Neuronal stem cell (in vitro differentiated cells): ENCODE measurements at regions not wholly inside any gene's neighbourhood (a gene's known extent, or its start where the extent isn't known, plus 50 kb on each side); places are given as distances from the start of the nearest gene placed in this dataset.
A peak's percentile ranks its signal among the peaks of the same experiment; 100 is the strongest.

Experiments
- DNase-seq: peaks from one replicate; pipeline ENCODE4 v3.0.0-alpha.2; 2013; ENCODE audit warnings: low spot score
- H2AFZ ChIP-seq: one replicate; pipeline ENCODE4 v1.6.1; 2013; ENCODE audit warnings: mild to moderate bottlenecking, low read length, inconsistent platforms
- H2AK5ac ChIP-seq: 2 replicates; pipeline ENCODE4 v1.6.1; 2013; ENCODE audit warnings: low read depth, mild to moderate bottlenecking, inconsistent platforms, low read length, moderate library complexity, mixed read lengths
- H2BK120ac ChIP-seq: 2 replicates; pipeline ENCODE4 v1.6.1; 2013; ENCODE audit warnings: low read depth, mild to moderate bottlenecking, inconsistent platforms, low read length, moderate library complexity, mixed read lengths
- H2BK12ac ChIP-seq: one replicate; pipeline ENCODE4 v1.6.1; 2013; ENCODE audit warnings: low read length, inconsistent platforms
- H2BK15ac ChIP-seq: 2 replicates; pipeline ENCODE4 v1.6.1; 2013; ENCODE audit warnings: mild to moderate bottlenecking, low read length, inconsistent platforms, mixed read lengths
- H2BK5ac ChIP-seq: one replicate; pipeline ENCODE4 v1.6.1; 2013; ENCODE audit warnings: inconsistent platforms, mild to moderate bottlenecking, low read length, moderate library complexity
- H3K14ac ChIP-seq: one replicate; pipeline ENCODE4 v1.6.1; 2013; ENCODE audit warnings: low read length, inconsistent platforms
- H3K18ac ChIP-seq: 2 replicates; pipeline ENCODE4 v1.6.1; 2013; ENCODE audit warnings: low read length, inconsistent platforms
- H3K23ac ChIP-seq: 2 replicates; pipeline ENCODE4 v1.6.1; 2013; ENCODE audit warnings: low read depth, mild to moderate bottlenecking, mixed read lengths, low read length, inconsistent platforms; ENCODE audit not compliant: poor library complexity
- H3K27ac ChIP-seq: replicated peaks from 3 replicates; pipeline ENCODE4 v1.5.1; 2013; ENCODE audit warnings: low read length, inconsistent platforms
- H3K27me3 ChIP-seq, 3 experiments: 2 replicates each; pipeline ENCODE4 v1.6.1; 2013; ENCODE audit warnings: low read length in 3 of 3, mild to moderate bottlenecking in 2 of 3, inconsistent platforms in 1 of 3, low read depth in 1 of 3, mixed read lengths in 1 of 3, moderate library complexity in 1 of 3; ENCODE audit not compliant: control insufficient read depth in 3 of 3, insufficient read depth in 3 of 3
- H3K36me3 ChIP-seq, 2 donors: replicated peaks in 1 of 2; 2 replicates each; pipeline ENCODE4 v1.6.1; 2013; ENCODE audit warnings: low read length in 2 of 2; ENCODE audit not compliant: control insufficient read depth in 2 of 2, insufficient read depth in 2 of 2
- H3K4ac ChIP-seq: 2 replicates; pipeline ENCODE4 v1.6.1; 2013; ENCODE audit warnings: inconsistent platforms, mild to moderate bottlenecking, low read length, moderate library complexity
- H3K4me1 ChIP-seq, 2 donors: 1 replicate in 1 of 2; 2 replicates in 1 of 2; pipeline ENCODE4 v1.6.1; 2013; ENCODE audit warnings: low read length in 2 of 2, low read depth in 1 of 2; ENCODE audit not compliant: control insufficient read depth in 2 of 2, insufficient read depth in 1 of 2
- H3K4me2 ChIP-seq: one replicate; pipeline ENCODE4 v1.6.1; 2013; ENCODE audit warnings: mild to moderate bottlenecking, low read length, inconsistent platforms; ENCODE audit not compliant: insufficient read depth, poor library complexity, severe bottlenecking
- H3K4me3 ChIP-seq, 2 donors: 2 replicates each; pipeline ENCODE4 v1.5.1; 2013; ENCODE audit warnings: low read length in 2 of 2, mild to moderate bottlenecking in 2 of 2, inconsistent platforms in 1 of 2, moderate library complexity in 1 of 2
- H3K79me1 ChIP-seq: one replicate; pipeline ENCODE4 v1.6.1; 2013; ENCODE audit warnings: low read depth, mild to moderate bottlenecking, inconsistent platforms, low read length, moderate library complexity
- H3K9ac ChIP-seq: one replicate; pipeline ENCODE4 v1.6.1; 2013; ENCODE audit warnings: mild to moderate bottlenecking, low read depth, low read length, inconsistent platforms; ENCODE audit not compliant: poor library complexity
- H3K9me3 ChIP-seq, 2 donors: replicated peaks in 1 of 2; 2 replicates each; pipeline versions ENCODE3 to v1.6.1; 2013; ENCODE audit warnings: low read length in 2 of 2, mild to moderate bottlenecking in 2 of 2, inconsistent platforms in 1 of 2, low read depth in 1 of 2, mixed read lengths in 1 of 2, moderate library complexity in 1 of 2; ENCODE audit not compliant: control insufficient read depth in 2 of 2, insufficient read depth in 1 of 2
- H4K8ac ChIP-seq: one replicate; pipeline ENCODE4 v1.6.1; 2013; ENCODE audit warnings: low read depth, mild to moderate bottlenecking, inconsistent platforms, low read length, moderate library complexity
- H4K91ac ChIP-seq: one replicate; pipeline ENCODE4 v1.6.1; 2013; ENCODE audit warnings: low read length, low read depth, mild to moderate bottlenecking, inconsistent platforms; ENCODE audit not compliant: poor library complexity
- WGBS, 2 donors: extraction: QIAGEN DNeasy Blood & Tissue Kit; methylation state at CpG; one replicate each; pipeline ENCODE4 v1.1.7; 2013; ENCODE audit warnings: missing lambda C conversion rate in 2 of 2, mixed read lengths in 1 of 2; ENCODE audit not compliant: insufficient read length in 2 of 2, insufficient replicate concordance in 1 of 2; ENCODE audit errors: extremely low coverage in 2 of 2; 5-methylcytosine and 5-hydroxymethylcytosine counted together

DNA sequence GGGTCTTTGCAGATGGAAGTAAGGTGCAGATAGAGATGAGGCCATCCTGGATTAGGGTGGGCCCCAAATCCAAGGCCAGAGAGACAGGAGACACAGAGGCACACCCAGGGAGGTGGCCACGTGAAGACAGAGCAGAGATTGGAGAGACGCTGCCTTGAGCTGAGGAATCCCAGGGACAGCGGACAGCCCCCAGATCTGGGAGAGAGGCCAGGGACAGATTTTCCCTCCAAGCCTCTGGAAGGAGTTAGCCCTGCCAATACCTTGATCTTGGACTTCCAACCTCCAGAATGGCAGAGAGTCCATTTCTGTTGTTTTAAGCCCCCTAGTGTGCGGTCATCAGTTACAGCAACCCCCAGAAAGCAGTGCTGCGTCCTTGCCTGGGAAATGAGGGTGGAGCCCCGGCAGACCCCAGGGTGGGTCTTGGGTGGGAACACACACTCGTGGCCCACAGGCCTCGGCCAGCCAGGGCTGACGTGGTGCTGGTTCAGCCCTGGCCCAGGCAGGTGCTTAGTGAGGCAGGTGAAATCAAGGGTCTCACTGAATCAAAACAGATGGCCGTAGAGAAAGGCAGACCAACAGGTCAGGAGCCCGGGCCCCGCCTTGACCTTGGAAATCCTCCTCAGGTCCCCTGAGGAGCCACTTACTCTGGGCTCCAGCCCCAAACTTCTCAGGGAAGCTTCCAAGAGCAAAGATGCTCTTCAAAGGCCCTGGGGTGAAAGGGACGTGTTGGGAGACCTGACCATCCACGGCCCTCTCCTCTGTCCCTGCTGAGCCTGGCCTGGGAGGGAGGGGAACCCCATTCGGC, 169.3 kb downstream of the RBFOX3 start:
- no peak overlapping the region for H3K9ac ChIP-seq
- WGBS, 2 donors: no CpG with 5 or more reads among the region's 15 CpGs
- no peak for DNase-seq
- no peak overlapping the region for H2AFZ ChIP-seq
- no peak overlapping the region for H3K4ac ChIP-seq
- no peak overlapping the region for H2AK5ac ChIP-seq
- no peak overlapping the region for H3K4me2 ChIP-seq
- no peak overlapping the region for H2BK120ac ChIP-seq
- no peak overlapping the region for H3K27ac ChIP-seq
- no peak overlapping the region for H2BK12ac ChIP-seq
- H2BK5ac ChIP-seq: no peak overlapping the region
- H3K23ac ChIP-seq: no peak overlapping the region
- H3K79me1 ChIP-seq: no peaks in the 10 kb centered on the region
- H3K14ac ChIP-seq: no peak overlapping the region
- peaks cover 0 to 7% (median 0%) of the 10 kb centered on the region in 3 experiments for H3K27me3 ChIP-seq
- H3K4me3 ChIP-seq: no peak overlapping the region
- H2BK15ac ChIP-seq: no peak overlapping the region
- no peaks in the 10 kb centered on the region for H3K36me3 ChIP-seq
- peaks cover 0 to 3% of the 10 kb centered on the region in 2 donors for H3K9me3 ChIP-seq
- peak overlapping the region; percentile 67 for H3K18ac ChIP-seq
- no peak overlapping the region for H4K91ac ChIP-seq
- H3K4me1 ChIP-seq: no peaks in the 10 kb centered on the region
- H4K8ac ChIP-seq: no peak overlapping the region

DNA sequence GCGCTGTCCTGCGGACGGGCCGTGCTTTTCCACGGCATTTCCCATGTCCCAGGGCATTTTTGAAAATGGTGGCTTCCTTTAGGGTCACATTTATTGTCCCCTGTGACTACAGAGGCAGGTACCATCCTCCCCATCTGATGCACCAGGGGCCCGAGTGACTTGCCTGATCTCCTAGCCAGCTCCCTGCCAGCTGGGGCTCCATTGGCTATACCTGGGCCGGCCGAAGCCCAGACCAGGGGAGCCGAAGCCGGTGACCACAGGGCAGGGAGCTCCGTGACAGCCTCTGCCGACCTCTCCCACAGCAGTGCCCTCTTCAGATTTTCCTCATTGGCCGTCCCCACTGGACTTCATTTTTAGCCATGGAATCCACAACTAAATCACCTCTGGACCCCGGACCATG, 170.6 kb downstream of the RBFOX3 start:
- H3K4ac ChIP-seq: no peak overlapping the region
- no peak overlapping the region for H3K14ac ChIP-seq
- no CpG with 5 or more reads among the region's 14 CpGs for WGBS, 2 donors
- no peaks in the 10 kb centered on the region for H3K36me3 ChIP-seq
- no peak overlapping the region for H2AK5ac ChIP-seq
- H2BK5ac ChIP-seq: no peak overlapping the region
- H3K9ac ChIP-seq: no peak overlapping the region
- peaks cover 0 to 3% of the 10 kb centered on the region in 2 donors for H3K4me1 ChIP-seq
- H3K9me3 ChIP-seq: peaks cover 0 to 3% of the 10 kb centered on the region in 2 donors
- peaks cover 0 to 10% (median 0%) of the 10 kb centered on the region in 3 experiments for H3K27me3 ChIP-seq
- H3K27ac ChIP-seq: no peak overlapping the region
- H4K8ac ChIP-seq: no peak overlapping the region
- no peak for DNase-seq
- no peak overlapping the region for H3K4me3 ChIP-seq
- H3K23ac ChIP-seq: no peak overlapping the region
- H2BK12ac ChIP-seq: no peak overlapping the region
- no peak overlapping the region for H2BK15ac ChIP-seq
- H2BK120ac ChIP-seq: no peak overlapping the region
- no peak overlapping the region for H2AFZ ChIP-seq
- no peak overlapping the region for H3K18ac ChIP-seq
- H3K79me1 ChIP-seq: no peaks in the 10 kb centered on the region
- no peak overlapping the region for H4K91ac ChIP-seq
- H3K4me2 ChIP-seq: no peak overlapping the region

DNA sequence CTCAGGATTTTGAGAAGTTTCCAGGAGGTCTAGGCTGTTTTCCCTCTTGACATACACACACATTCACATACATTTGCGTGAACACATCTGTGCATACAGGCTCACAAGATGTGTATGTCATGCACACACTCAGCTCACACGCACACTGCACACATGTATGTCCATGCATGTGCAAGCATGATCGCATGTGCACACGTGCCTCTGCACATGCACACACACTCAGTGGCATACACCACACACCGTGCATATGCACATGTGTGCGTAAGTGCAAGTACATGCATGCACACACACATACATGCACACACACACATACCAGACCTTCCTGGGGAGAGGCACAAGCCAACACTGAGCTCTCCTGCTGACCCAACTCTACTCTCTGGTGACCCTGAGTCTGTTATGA, 171.4 kb downstream of the RBFOX3 start:
- H3K9me3 ChIP-seq: peaks cover 0 to 3% of the 10 kb centered on the region in 2 donors
- H3K4me1 ChIP-seq: peaks cover 0 to 3% of the 10 kb centered on the region in 2 donors
- peak overlapping the region; percentile 75 for H3K9ac ChIP-seq
- DNase-seq: no peak
- no peak overlapping the region for H3K27ac ChIP-seq
- H3K36me3 ChIP-seq: no peaks in the 10 kb centered on the region
- no peak overlapping the region for H4K91ac ChIP-seq
- H2BK15ac ChIP-seq: no peak overlapping the region
- H3K79me1 ChIP-seq: no peaks in the 10 kb centered on the region
- H2BK120ac ChIP-seq: no peak overlapping the region
- H2BK5ac ChIP-seq: no peak overlapping the region
- no peak overlapping the region for H3K18ac ChIP-seq
- no peak overlapping the region for H3K23ac ChIP-seq
- H3K27me3 ChIP-seq: peaks cover 0 to 10% (median 0%) of the 10 kb centered on the region in 3 experiments
- H2BK12ac ChIP-seq: no peak overlapping the region
- no peak overlapping the region for H2AFZ ChIP-seq
- H3K14ac ChIP-seq: no peak overlapping the region
- no CpG with 5 or more reads among the region's 6 CpGs for WGBS, 2 donors
- H3K4me3 ChIP-seq: peak overlapping the region in 1 of 2 donors; percentile 56
- H4K8ac ChIP-seq: no peak overlapping the region
- no peak overlapping the region for H3K4me2 ChIP-seq
- no peak overlapping the region for H2AK5ac ChIP-seq
- no peak overlapping the region for H3K4ac ChIP-seq

DNA sequence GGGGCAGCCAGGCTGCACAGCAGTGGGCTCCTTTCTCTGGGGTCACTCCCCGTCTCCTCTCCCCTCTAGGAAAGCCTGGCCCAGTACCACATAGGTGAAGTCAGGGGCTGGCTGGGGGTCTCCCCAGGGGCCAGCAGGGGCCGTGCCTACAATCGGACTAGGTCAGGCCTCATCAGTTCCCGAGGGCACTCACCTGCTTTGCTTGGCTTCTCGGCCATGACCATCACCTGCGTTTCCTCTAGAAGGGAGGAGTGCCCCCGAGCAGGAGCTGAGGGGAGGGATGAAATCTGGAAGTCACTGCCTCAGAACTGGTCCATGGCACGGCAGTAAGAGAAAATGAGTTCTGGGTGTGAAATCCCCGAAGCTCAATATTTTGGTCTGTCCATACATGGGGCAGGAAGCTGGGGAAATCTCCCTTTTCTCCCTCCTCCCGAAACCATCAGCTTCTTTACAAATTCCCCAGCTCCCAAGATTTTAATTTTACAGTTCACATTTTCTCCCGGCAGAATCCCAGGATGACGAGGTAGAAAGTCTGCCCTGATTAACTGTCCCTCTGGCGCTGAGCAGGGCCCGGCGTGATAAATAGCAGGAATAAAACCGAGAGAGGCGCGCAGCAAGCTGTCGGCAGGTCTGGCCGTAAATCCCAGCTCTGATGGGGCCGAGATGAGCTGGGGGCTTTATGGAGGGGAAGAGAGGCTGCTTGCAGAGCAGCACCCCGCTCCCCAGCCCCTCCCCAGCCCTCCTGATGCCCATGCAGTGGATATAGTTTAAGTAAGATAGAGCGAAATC, 172.1 kb downstream of the RBFOX3 start:
- H3K4me2 ChIP-seq: no peak overlapping the region
- no CpG with 5 or more reads among the region's 23 CpGs for WGBS, 2 donors

More for the DNA sequence above, 172.1 kb downstream of the RBFOX3 start:
- DNase-seq: no peak
- Histone ChIP-seq H3K4me1 (peaks cover 0 to 3% of the 10 kb centered on the region in 2 donors), H3K27ac (no peak overlapping the region), H2BK5ac (no peak overlapping the region), H2BK120ac (peak overlapping the region; percentile 17), H3K4me3 (no peak overlapping the region), H3K14ac (no peak overlapping the region), H3K27me3 (peaks cover 0 to 10% (median 0%) of the 10 kb centered on the region in 3 experiments), H2AK5ac (peak overlapping the region; percentile 14), H3K9me3 (peaks cover 0 to 3% of the 10 kb centered on the region in 2 donors), H2AFZ (no peak overlapping the region), H4K91ac (no peak overlapping the region), H3K79me1 (no peaks in the 10 kb centered on the region), H3K18ac (no peak overlapping the region), H2BK15ac (no peak overlapping the region), H3K23ac (no peak overlapping the region), H3K9ac (no peak overlapping the region), H3K4ac (no peak overlapping the region), H2BK12ac (no peak overlapping the region), H3K36me3 (no peaks in the 10 kb centered on the region), H4K8ac (no peak overlapping the region)
